GM19351 (cell line): ENCODE measurements at regions not wholly inside any gene's neighbourhood (a gene's known extent, or its start where the extent isn't known, plus 50 kb on each side); places are given as distances from the start of the nearest gene placed in this dataset.
"Not testable (repeated sequence)": the region's sequence is repeated elsewhere in the genome, so short reads cannot be mapped to it uniquely, and the experiment has no call there.

Source experiments
- ATAC-seq: cut with Tn5 transposase; IDR thresholded peaks from one replicate; pipeline ENCODE4 v1.9.1; 2021; ENCODE audit warnings: mild to moderate bottlenecking, moderate library complexity; ENCODE audit not compliant: unreplicated experiment

- ATAC-seq = no peak
Measured at GRCh38 chr6:154920495-154921200, 74.5 kb upstream of the TIAM2 start.

GRCh38 chr6:154921482-154921881, 73.6 kb upstream of the TIAM2 start:
- ATAC-seq = peak; percentile 70

- ATAC-seq = no peak
Measured at GRCh38 chr6:154923199-154923869, 71.8 kb upstream of the TIAM2 start.

GRCh38 chr6:154925130-154925529, 70.0 kb upstream of the TIAM2 start:
- no peak for ATAC-seq

DNA sequence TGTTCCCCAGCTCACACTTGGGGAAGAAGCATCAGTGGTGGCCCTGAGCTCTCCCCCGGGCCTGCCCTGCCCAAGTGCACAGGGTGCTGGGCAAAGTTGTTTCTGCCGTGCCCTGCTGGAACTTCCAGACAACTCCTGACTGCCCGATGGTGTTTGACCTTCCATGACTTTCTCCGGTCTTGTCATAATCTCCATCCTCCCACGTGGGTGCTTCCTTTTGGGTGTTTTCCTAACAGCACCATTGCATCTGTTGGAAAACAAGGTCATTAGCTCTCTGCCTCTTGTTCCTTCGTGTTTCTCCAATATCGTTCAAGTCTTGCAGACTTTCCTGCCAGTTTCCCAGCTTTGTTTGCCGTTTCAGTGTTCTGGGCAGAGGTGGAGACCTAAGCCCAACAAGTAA, 68.7 kb upstream of the TIAM2 start:
- no peak for ATAC-seq

DNA sequence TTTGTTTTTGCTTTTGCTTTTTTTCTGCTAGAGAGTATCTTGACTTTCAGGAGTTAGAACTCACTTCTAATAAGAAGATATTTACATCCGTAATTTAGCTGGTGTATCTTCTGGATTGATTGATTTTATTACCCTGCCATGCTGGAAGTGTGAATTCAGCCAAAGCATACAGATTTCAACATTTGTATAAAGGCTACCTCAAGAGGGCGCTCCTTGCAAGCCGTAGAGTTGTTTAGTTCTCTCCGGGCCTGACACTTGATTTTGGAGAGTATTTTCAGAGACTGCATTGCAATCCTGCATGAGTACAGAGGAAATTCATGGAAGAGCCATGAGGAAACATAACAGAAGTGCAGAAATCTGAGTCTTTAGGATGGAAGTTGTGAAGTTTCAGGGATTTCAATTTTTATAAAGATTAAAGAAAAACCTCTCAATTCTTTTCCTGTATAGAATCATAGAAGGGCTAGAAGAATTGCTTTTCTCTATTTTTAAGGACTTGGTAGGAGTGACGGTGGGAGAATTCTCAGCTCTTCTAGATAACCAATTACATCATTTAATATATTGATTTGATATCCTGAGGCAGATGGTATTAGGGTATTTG, 66.7 kb upstream of the TIAM2 start:
- ATAC-seq = peak; percentile 87

- no peak for ATAC-seq
Measured at GRCh38 chr6:154930451-154930851, 64.7 kb upstream of the TIAM2 start.

DNA sequence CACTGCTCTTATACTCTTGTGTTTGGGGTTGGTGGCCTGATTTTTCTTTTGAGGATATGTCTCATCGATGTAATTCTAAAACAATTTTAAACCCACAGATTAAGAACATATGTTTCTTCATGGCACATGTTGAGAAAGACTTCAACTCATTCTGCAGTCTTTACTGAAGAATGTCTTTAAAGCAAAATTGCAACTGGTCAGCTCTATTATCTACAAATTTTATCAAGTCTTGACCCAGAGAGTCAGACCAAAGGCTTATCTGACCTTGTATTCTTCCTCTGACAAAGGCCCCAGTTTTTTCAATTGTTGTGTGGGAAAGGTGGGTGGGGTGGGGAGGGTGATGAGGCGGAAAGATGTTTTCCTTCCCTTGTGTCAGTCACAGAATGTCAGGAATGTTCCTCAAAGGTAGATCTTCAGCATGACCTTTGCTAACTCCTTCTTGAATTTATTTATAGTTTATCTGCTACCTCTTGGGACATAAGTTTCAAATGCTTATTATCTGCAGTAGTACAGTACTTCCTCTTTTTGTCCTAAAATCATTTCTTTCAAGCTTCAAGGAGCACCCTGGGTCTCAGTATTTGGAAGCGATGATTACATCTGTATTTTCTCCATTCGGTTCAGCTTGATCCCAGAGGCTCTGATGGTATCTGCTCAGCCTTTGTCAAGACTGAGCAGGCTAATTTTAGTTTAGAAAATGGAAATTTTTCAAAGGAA, 63.2 kb upstream of the TIAM2 start:
- ATAC-seq = no peak

DNA sequence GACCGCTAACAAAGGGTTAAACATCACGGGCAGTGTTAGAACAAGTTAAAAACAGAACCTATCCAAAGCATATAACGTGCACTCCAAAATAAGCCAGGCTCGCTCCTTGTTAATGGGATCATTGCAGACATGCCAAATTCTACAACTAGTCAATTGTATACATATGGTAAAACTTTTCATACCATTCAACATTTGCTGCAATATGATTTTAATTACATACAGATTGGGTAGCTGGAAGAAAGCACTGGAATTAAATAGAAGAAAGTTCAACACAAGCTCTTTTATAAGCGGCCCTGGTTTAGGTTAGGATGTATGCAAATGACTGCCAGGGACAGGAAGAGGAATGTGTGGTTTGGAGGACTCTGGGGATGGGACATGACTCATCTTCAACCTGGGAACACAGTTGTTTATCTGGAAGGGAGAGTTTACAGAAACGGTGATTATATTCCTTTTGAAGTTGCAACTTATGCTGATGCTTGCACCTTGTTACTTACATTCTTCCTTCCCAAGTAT, 62.5 kb upstream of the TIAM2 start:
- ATAC-seq = no peak

DNA sequence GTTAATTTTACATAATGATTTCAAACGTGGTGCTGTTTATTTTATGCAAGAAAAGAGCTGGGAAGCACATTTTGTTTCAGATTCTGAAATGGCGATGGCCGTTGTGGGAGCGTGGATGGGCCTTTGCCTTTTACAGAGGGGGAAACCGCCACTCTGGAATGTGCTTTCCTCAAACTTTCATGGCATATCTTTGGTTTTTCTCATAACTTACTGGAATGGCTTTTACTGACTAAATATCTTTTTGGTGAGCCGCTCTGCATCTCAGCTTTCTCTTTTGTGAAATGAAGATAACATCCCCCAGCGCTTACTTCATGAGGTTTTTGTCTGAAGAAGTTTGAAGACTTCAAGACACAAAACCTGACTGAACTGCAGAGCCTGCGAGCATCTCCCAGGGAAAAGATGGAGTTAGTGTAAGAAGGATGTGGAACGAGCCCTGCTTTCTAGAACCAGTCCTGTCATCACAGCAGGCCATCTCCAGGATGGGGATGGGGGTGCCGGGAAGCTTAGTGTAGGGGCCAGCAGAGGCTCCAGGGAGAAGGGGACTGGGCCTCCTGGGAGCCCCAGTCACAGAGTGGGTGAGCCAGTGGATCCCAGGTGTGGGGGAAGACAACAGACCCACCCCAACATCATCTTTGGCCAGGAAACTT, 61.8 kb upstream of the TIAM2 start:
- no peak for ATAC-seq

DNA sequence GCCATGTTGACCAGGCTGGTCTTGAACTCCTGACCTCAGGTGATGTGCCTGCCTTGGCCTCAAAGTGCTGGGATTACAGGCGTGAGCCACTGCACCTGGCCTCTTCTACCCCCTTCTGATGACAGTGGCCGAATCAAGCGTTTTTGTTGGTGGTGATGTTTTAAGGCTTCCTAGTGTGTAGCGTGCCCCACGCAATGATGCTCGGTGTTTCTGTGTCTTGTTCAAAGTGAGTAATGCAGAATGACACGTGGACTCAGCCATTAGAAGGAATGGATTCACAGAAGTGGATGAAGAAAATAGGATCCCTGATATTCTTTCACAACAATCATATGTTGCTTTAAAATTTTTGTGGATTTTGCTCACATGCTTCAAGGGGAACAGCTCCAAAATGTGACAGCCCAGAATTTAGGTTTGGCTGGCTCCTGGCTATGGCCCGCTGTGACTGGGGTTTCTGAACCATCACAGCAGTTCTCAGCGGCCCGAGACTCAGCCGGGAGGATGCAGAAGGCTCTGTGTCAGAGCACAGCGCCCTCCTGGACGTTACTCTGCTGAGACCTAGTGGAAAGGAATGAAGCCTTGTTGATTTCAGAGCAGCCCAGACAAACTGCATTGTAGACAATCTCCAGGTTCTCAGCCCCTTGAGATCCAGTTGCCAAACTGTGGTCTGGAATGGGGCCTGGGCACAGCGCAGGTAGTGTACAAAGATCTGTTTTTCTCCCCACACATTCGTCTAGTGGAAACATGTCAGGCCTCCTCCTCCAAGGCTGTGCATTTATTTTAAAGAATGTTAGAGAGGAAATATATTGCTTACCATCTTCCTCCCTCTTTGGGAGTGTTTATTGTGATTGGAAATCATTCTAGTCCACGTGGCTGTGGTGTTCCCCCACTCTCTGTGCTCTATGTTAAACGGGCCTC, 57.6 kb upstream of the TIAM2 start:
- ATAC-seq = no peak

- no peak for ATAC-seq
Measured at GRCh38 chr6:154938221-154938580, 56.9 kb upstream of the TIAM2 start.

DNA sequence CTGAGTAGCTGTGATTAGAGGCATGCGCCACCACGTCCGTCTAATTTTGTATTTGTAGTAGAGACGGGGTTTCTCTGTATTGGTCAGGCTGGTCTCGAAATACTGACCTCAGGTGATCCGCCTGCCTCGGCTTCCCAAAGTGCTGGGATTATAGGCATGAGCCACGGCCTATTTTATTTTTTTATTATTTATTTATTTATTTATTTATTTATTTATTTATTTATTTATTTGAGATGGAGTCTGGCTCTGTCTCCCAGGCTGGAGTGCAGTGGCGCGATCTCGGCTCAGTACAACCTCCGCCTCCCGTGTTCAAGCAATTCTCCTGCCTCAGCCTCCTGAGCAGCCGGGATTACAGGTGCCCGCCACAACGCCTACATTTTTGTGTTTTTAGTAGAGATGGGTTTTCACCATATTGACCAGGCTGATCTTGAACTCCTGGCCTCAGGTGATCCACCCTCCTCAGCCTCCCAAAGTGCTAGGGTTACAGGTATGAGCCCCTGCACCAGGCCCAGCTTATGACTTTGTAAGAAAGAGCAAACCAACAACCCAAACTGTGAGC, 56.3 kb upstream of the TIAM2 start:
- ATAC-seq = not testable (repeated sequence)

DNA sequence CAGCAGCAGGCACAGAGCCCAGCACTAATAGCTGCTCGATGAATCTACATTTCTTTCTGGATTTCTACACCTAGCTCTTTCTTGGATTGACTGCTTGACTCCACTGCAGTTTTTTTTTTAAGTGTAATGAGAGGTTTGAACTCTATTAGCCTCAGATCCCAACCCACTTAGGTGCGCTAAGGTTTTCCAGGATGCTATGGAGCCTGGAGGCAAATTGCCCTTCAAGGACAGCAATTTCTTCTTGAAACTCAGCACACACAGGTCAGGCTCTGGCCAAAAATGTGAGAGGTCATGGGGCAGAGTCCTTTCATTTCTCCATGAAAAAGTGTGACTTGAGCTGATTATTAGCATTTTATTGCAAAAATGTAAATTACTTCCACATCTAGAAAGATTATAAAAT, 52.3 kb upstream of the TIAM2 start:
- no peak for ATAC-seq

- no peak for ATAC-seq
Measured at GRCh38 chr6:154945271-154945890, 49.7 kb upstream of the TIAM2 start.
